ENCODE measurements at regions not wholly inside any gene's neighbourhood (a gene's known extent, or its start where the extent isn't known, plus 50 kb on each side); places are given as distances from the start of the nearest gene placed in this dataset.
A peak's percentile ranks its signal among the peaks of the same experiment; 100 is the strongest.

GRCh38 chr20:17884307-17885003, 84.1 kb downstream of the SNX5 start:
- DNase-seq (ENCODE audit: low read depth): no peak
- no peak for TF ChIP-seq CTCF (conservative IDR thresholded peaks at IDR 0.05; ENCODE audit: low read depth, low read length)
- H3K4me3 ChIP-seq (ENCODE audit: low read depth, low read length): no peak overlapping the region

GRCh38 chr20:17883592-17884306, 84.8 kb downstream of the SNX5 start:
- DNase-seq (ENCODE audit: low read depth): no peak
- TF ChIP-seq CTCF (conservative IDR thresholded peaks at IDR 0.05; ENCODE audit: low read depth, low read length): peak; percentile 9
- no peak overlapping the region for H3K4me3 ChIP-seq (ENCODE audit: low read depth, low read length)

- TF ChIP-seq CTCF (conservative IDR thresholded peaks at IDR 0.05; ENCODE audit: low read depth, low read length): no peak
- DNase-seq (ENCODE audit: low read depth): no peak
- no peak overlapping the region for H3K4me3 ChIP-seq (ENCODE audit: low read depth, low read length)
Measured at GRCh38 chr20:17882834-17883591, 85.6 kb downstream of the SNX5 start.

- no peak for TF ChIP-seq CTCF (conservative IDR thresholded peaks at IDR 0.05; ENCODE audit: low read depth, low read length)
- DNase-seq (ENCODE audit: low read depth): no peak
- no peak overlapping the region for H3K4me3 ChIP-seq (ENCODE audit: low read depth, low read length)
Measured at GRCh38 chr20:17882065-17882833, 86.3 kb downstream of the SNX5 start.

- no peak overlapping the region for H3K4me3 ChIP-seq (ENCODE audit: low read depth, low read length)
- no peak for DNase-seq (ENCODE audit: low read depth)
- TF ChIP-seq CTCF (conservative IDR thresholded peaks at IDR 0.05; ENCODE audit: low read depth, low read length): no peak
Measured at GRCh38 chr20:17881741-17882064, 86.9 kb downstream of the SNX5 start.

- H3K4me3 ChIP-seq (ENCODE audit: low read depth, low read length): no peak overlapping the region
- no peak for DNase-seq (ENCODE audit: low read depth)
- TF ChIP-seq CTCF (conservative IDR thresholded peaks at IDR 0.05; ENCODE audit: low read depth, low read length): no peak
Measured at GRCh38 chr20:17878912-17879602, 89.5 kb downstream of the SNX5 start.

Measured in epithelial cell of proximal tubule (primary cell).